K562 (cell line): ENCODE measurements at regions not wholly inside any gene's neighbourhood (a gene's known extent, or its start where the extent isn't known, plus 50 kb on each side); places are given as distances from the start of the nearest gene placed in this dataset.
A peak's percentile ranks its signal among the peaks of the same experiment; 100 is the strongest.

Source experiments
- ATAC-seq: fragments of 200-7000 bp; cut with Tn5 transposase; 3 replicates; pipeline ENCODE4 v1.9.1; 2020; ENCODE audit warnings: moderate library complexity
- BruUV-seq: library from RNA; stranded (reverse); fragments of 400-500 nt; replicated peaks from 2 replicates; lab custom pipeline; 2021; lab: Mats Ljungman, UMichigan
- CTCF ChIA-PET: fragments of 300-600 bp; formaldehyde crosslinking; extraction: SDS; loops from one replicate; lab custom pipeline; 2021; ENCODE audit warnings: low intra/inter-chr PET ratio; lab: Yijun Ruan, JAX
- POLR2A ChIA-PET: fragments of 300-600, 350-650 bp; sonication (Branson Sonifier 250); formaldehyde crosslinking; extraction: SDS; loops from one replicate; lab custom pipeline; 2021; ENCODE audit warnings: antibody characterized with exemption, inconsistent platforms; lab: Yijun Ruan, JAX
- DNase-seq, 4 experiments: peaks; one replicate each; pipeline versions ENCODE4 v3.0.0 to v3.0.0-alpha.2; 2011 to 2018; ENCODE audit warnings: low spot score in 3 of 4, mixed read lengths in 3 of 4; ENCODE audit errors: extremely low read depth in 1 of 4
- FAIRE-seq: peaks from 2 replicates; lab custom pipeline; 2011; peaks lifted over from hg19 to GRCh38; lab: Jason Lieb, UNC
- H2AFZ ChIP-seq: 2 replicates; pipeline ENCODE4 v1.6.0; 2011; ENCODE audit warnings: low read depth, low read length, control low read depth, inconsistent platforms
- H3K27ac ChIP-seq: fragments of 200-600 bp; 3 replicates; pipeline ENCODE4 v1.8.0; 2011; ENCODE audit warnings: low read depth, mild to moderate bottlenecking, control low read depth, inconsistent platforms, low read length, moderate library complexity, mixed read lengths; ENCODE audit errors: extremely low read depth
- H3K27me3 ChIP-seq, 2 experiments: fragments of 300-600 bp in 1 of 2; 2 replicates in 1 of 2; 3 replicates in 1 of 2; pipeline versions ENCODE4 v1.6.0 to v1.8.0; 2011; ENCODE audit warnings: inconsistent platforms in 2 of 2, low read length in 2 of 2, mild to moderate bottlenecking in 1 of 2, mixed read lengths in 1 of 2, moderate library complexity in 1 of 2; ENCODE audit not compliant: control insufficient read depth in 2 of 2, insufficient read depth in 2 of 2
- H3K36me3 ChIP-seq: fragments of 300-600 bp; 3 replicates; pipeline ENCODE4 v1.8.0; 2011; ENCODE audit warnings: mild to moderate bottlenecking, low read length, inconsistent platforms; ENCODE audit not compliant: control insufficient read depth, insufficient read depth
- H3K4me1 ChIP-seq, 2 experiments: fragments of 200-600 bp in 1 of 2; replicated peaks in 1 of 2; 2 replicates in 1 of 2; 3 replicates in 1 of 2; pipeline versions ENCODE4 v1.5.1 to v1.8.0; 2011; ENCODE audit warnings: inconsistent platforms in 2 of 2, low read length in 2 of 2, mild to moderate bottlenecking in 1 of 2, mixed read lengths in 1 of 2, moderate library complexity in 1 of 2; ENCODE audit not compliant: control insufficient read depth in 2 of 2, insufficient read depth in 2 of 2
- H3K4me2 ChIP-seq: 2 replicates; pipeline ENCODE4 v1.6.1; 2011; ENCODE audit warnings: low read length, control low read depth, inconsistent platforms, mixed read lengths; ENCODE audit not compliant: insufficient read depth
- H3K4me3 ChIP-seq: fragments of 200-600 bp; sonication (generic), shearing (Covaris generic); 2 replicates; pipeline ENCODE4 v1.5.1; 2016; ENCODE audit warnings: control low read depth, inconsistent platforms
- H3K79me2 ChIP-seq: fragments of 200-600 bp; 3 replicates; pipeline ENCODE4 v1.8.0; 2011; ENCODE audit warnings: low read length, inconsistent platforms; ENCODE audit not compliant: control insufficient read depth, insufficient read depth
- H3K9ac ChIP-seq, 2 experiments: 2 replicates each; pipeline versions ENCODE4 v1.6.0 to v1.6.1; 2011; ENCODE audit warnings: low read depth in 2 of 2, low read length in 2 of 2, control low read depth in 1 of 2, inconsistent platforms in 1 of 2, mild to moderate bottlenecking in 1 of 2, mixed read lengths in 1 of 2; ENCODE audit not compliant: insufficient read depth in 1 of 2
- H3K9me1 ChIP-seq: one replicate; pipeline ENCODE4 v1.6.0; 2011; ENCODE audit warnings: inconsistent platforms, mild to moderate bottlenecking, low read length, moderate library complexity; ENCODE audit not compliant: control insufficient read depth, insufficient read depth
- H3K9me3 ChIP-seq: replicated peaks from 2 replicates; pipeline ENCODE4 v1.5.1; 2011; ENCODE audit warnings: low read depth, low read length, inconsistent platforms; ENCODE audit not compliant: control insufficient read depth, insufficient read depth
- H4K20me1 ChIP-seq: replicated peaks from 2 replicates; pipeline ENCODE4 v1.6.1; 2011; ENCODE audit warnings: low read length, inconsistent platforms, mixed read lengths; ENCODE audit not compliant: control insufficient read depth, insufficient read depth
- ASH1L ChIP-seq: fragments of 450-650 bp; IDR thresholded peaks from 2 replicates; pipeline ENCODE4 v1.6.1; 2018; ENCODE audit warnings: borderline replicate concordance, mild to moderate bottlenecking, low read depth; ENCODE audit not compliant: partially characterized antibody
- RFX1 ChIP-seq: fragments of 450-650 bp; IDR thresholded peaks from 2 replicates; pipeline ENCODE4 v1.6.1; 2016; ENCODE audit warnings: mild to moderate bottlenecking, moderate library complexity
- WGBS: fragments of 100-300 bp; shearing (Covaris generic); methylation state at CpG from one replicate; pipeline ENCODE4 v1.1.6; 2016; ENCODE audit warnings: low coverage, mixed read lengths; ENCODE audit not compliant: insufficient coverage; ENCODE audit errors: missing lambda C conversion rate; 5-methylcytosine and 5-hydroxymethylcytosine counted together
- in situ Hi-C: fragments of 300-500 bp; cut with MboI; formaldehyde crosslinking; loops from 4 replicates; pipeline ENCODE4 v1.15.0; 2018; ENCODE audit warnings: inconsistent platforms, mixed read lengths
- intact Hi-C: fragments of 100-400 bp; cut with micrococcal nuclease; formaldehyde crosslinking; loops from 2 replicates; pipeline ENCODE4 v1.14.2; 2022
- TF ChIP-seq, protein P1 (sequence below): IDR thresholded peaks from 2 replicates; pipeline ENCODE4 v1.6.1; 2016; ENCODE audit warnings: missing genetic modification characterization, missing compliant biosample characterization

DNA sequence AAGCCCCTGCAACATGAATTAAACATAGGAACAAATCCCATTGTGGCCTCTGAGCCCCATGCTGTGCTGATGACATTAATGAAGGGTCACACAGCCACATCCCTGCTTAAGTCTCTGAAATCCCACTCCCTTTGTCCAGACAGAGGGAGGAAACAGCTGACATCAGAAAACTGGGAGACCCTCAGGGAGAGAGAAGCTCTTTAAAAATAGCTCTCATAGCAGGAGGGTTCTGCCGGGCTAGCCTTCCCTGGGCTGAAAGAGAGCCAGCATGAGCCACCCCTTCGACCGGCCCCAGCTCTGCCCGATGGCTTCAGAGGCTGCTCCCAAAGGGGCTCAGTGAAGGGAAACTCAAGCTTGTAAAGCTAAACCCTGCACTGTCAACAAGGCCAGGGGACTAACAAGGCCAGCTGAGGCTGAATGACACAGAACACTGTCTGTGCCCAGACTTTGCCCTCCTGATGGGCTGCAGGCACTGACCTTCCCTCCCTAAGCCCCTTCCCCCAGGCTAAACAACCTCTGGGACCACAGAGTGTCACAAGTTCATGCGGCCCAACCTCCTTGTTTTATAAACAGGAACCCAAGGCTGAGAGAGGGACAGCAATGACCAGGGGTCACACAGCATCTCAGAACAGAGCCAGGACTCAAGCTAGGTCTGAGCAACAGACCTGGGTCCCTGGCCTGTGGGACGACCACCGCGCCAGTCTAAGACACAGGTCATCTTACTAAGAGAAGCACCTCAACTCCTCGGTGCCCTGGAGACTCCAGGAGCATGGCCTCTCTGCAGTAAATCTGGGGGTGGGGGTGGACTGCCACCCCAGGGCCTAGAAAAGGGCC lies 163.8 kb downstream of the CHST1 start (continued):
- TF ChIP-seq, protein P1, sequence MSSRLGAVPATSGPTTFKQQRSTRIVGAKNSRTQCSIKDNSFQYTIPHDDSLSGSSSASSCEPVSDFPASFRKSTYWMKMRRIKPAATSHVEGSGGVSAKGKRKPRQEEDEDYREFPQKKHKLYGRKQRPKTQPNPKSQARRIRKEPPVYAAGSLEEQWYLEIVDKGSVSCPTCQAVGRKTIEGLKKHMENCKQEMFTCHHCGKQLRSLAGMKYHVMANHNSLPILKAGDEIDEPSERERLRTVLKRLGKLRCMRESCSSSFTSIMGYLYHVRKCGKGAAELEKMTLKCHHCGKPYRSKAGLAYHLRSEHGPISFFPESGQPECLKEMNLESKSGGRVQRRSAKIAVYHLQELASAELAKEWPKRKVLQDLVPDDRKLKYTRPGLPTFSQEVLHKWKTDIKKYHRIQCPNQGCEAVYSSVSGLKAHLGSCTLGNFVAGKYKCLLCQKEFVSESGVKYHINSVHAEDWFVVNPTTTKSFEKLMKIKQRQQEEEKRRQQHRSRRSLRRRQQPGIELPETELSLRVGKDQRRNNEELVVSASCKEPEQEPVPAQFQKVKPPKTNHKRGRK (tag) = no peak
- TF ChIP-seq, all 486 proteins: peak for 0

DNA sequence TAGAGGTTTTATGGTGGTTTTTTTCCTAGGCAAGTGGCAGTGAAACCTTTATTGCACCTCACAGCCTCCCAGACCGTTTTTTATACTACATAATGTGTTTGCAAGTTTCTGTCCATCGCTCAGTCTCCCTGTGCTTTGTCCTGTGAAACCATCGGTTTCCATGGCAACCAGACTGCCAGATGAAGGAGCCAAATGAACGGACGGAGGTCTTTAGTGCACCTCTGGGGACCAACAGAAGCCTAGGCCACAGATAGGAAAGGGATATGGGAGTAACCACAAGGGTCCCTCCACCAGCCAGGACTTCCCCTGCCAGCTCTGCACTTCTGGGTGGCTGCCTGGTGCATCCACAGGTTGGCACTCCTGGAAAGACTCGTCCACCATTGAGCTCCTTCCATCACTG lies 165.0 kb downstream of the CHST1 start:
- in situ Hi-C loops = no loop called here
- H3K4me3 ChIP-seq = no peak overlapping the region
- FAIRE-seq (no peak), ATAC-seq (no peak), DNase-seq (no peak)
- 0 out of 5 replicates have a peak, but pooled peaks cover 0 to 10% of the 10 kb centered on the region in 2 experiments for H3K27me3 ChIP-seq
- intact Hi-C loops = no loop called here
- no peaks in the 10 kb centered on the region for H3K79me2 ChIP-seq
- WGBS = 1% methylated on average over 6 of the region's 6 CpGs
- H3K27ac ChIP-seq = no peak overlapping the region
- ChIA-PET CTCF (no interaction called here), POLR2A (interaction anchor here (0.6 kb wide), 1 partner anchor 17 kb away, joined by 3 read pairs; no protein-coding TSS in a partner anchor)
- TF ChIP-seq RFX1 (peak; percentile 83), ASH1L (no peak)
- H3K36me3 ChIP-seq = no peaks in the 10 kb centered on the region
- no peaks in the 10 kb centered on the region for H3K4me1 ChIP-seq
- no peak overlapping the region for H2AFZ ChIP-seq
- H3K9ac ChIP-seq = no peak overlapping the region; a peak in 1 of 4 replicates
- H3K4me2 ChIP-seq = no peak overlapping the region
- no peaks in the 10 kb centered on the region for H3K9me1 ChIP-seq
- no TSS peak for BruUV-seq
- no peaks in the 10 kb centered on the region for H4K20me1 ChIP-seq
- H3K9me3 ChIP-seq = no peaks in the 10 kb centered on the region
